ENCODE measurements at regions not wholly inside any gene's neighbourhood (a gene's known extent, or its start where the extent isn't known, plus 50 kb on each side); places are given as distances from the start of the nearest gene placed in this dataset.

DNA sequence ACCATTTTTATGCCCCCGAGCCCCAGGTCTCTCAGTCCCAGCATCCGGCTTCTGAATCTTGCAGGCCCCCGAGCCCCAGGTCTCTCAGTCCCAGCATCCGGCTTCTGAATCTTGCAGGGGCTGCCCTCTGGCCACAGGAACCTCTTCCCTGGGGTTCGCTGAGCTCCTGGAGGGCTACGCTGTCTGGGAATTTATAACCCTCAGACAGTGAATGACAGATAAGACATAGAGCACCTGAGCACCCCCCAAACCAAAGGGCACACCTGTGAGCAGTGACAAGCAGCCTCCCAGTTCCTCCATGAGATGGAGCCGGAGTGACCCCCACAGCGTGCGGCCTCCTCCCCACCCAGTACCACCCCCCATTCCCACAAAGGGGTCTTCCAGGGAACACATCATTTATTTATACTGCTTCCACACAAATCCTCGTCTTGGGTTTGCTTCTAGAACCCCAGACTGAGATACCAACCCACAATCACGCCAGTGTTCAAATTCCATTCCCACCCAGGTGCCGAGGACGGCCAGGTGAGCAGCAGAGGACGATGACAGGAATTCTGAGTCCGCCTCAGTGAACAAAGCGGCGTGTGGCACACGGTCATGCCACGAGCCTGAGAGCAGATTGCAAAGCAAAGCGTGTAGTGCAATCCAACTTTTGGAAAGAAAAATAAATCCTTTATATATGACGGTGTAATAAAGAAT is 57.7 kb upstream of the FAM20C start:
- DNase-seq (ENCODE audit: low spot score) = no peak

DNA sequence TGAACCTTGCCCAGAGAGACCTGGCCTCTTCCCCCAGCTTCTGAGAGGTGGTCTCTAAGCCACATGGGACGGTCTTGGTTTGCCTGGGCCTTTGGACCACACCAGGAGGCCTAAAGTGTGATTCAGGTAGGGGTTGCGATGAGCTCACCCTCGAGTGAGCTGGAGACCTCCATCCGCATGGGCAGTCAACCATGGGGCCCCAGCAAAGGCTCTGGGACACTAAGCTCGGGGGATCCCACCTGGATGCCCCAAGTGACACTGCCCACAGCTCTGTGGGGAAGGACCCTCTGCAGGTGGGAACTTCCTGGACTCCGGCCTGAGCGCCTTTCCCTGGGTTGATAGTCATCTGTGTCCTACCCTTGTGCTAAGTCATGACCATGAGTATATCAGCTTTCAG is 57.1 kb upstream of the FAM20C start:
- no peak for DNase-seq (ENCODE audit: low spot score)

DNA sequence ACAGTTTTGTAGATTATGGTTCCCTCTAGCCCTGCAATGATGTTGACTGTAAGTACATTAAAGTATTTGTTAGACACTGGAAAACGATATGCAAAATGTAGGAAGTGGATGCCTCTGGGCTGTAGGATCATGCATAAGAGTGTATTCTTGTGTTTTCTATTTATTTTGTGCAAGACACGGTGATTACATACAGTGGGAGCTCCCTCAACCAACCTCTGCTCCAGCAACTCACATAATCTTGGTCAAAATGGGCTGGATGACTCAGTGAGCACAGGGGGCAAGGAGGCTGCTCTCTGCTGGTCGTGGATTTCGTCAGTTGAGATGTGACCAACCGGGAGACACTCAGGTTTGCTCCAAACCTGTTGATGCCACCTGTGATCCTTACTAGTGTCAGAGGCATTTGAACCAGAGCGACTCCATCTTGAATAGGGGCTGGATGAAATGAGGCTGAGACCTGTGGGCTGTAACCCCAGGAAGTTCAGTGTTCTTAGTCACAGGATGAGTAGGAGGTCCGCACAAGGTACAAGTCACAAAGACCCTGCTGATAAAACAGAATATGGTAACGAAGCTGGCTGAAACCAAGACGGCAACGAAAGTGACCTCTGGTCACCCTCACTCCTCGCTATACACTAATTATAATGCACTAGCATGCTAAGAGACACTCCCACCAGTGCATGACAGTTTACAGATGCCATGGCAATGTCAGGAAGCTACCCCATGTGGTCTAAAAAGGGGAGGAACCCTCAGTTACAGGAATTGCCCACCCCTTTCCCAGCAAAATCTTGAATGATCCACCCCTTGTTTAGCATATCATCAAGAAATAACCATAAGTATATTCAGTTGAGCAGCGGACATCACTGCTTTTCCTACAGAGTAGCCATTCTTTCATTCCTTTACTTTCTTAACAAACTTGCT is 56.4 kb upstream of the FAM20C start:
- no peak for DNase-seq (ENCODE audit: low spot score)

DNA sequence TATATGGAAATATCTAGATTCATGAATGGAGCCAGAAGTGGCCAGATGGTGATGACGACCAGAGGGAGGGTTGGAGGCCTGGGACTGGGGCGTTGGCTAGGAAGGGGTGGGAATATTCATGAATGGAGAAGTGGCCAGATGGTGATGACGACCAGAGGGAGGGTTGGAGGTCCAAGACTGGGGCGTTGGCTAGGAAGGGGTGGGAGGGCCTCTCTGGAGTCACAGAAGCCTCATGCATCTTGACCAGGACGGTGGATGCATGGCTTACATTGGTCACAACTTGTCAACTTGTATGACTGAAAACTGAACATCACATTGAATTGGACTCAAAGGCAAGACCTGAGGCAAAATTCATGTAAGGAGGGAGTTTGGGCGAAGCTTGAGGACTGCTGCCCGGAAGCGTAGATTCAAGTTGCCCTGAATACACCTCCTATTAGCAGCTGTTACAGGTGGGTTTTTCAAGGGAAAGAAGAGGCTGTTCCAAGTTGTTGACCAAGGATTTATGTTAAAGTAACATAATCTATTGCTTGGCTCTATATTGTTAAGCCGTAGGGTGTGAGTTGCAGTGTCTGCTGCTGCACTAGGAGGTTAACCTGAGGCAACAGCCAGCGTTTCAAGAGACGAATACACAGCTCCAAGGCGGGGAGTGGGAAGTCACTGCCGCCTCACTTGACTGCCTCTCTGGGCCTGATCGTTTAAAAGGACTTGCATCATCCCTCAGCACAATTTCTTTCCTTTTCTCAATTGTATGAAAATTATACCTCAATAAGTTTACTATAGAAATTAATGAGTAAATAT is 55.1 kb upstream of the FAM20C start:
- no peak for DNase-seq (ENCODE audit: low spot score)

DNA sequence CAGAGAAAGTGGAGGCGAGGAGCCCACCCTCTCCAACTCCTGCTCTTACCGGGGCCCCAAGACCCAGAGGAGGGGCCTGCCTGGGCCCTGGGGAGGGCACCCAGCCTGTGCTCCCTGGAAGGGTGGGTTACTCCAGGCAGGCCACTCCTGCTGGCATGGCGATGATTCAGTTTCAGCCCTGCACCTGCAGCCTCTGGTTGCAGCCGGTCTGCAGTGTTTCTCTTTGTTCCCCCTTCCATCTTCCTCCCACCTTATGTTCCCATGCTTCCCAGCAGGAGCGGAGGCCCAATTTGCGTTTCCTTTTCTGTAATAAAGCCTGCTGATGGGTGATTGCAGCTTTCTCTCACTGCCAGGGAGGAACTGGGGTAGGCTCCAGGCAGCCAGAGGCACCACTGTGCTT is 53.2 kb upstream of the FAM20C start:
- no peak for DNase-seq (ENCODE audit: low spot score)

DNA sequence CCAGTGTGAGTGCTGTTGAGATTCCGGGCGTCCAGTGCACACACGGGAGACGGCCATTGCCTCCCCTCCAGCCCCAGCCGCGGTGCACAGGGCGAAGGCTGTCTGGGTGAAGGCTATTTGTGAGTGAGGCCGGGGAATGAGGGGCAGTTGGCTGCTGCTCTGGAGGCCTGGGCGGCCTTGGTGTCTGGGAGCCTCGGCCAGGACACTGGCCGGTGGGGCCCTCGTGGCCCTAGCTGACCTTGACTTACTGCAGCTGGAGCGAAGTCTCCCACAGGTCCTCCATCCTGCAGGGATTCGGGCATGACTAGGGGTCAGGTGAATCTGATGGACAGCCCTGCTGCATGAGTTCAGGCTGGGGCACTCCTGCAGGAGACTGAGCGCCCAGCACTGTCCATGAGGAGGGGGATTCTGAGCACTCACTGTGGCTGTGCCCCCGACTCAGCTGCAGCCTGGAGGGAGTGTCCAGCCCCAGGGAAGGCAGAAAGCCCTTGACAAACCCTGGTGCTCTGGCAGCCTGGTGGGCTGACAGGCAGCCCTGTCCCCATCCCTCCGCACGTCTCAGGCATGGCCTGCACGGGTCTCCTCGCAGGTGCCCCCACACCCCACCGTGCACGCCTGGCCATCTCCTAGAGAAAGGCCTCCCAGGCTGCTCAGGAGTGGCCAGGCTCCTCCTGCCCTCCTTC is 52.7 kb upstream of the FAM20C start:
- DNase-seq (ENCODE audit: low spot score) = no peak

DNA sequence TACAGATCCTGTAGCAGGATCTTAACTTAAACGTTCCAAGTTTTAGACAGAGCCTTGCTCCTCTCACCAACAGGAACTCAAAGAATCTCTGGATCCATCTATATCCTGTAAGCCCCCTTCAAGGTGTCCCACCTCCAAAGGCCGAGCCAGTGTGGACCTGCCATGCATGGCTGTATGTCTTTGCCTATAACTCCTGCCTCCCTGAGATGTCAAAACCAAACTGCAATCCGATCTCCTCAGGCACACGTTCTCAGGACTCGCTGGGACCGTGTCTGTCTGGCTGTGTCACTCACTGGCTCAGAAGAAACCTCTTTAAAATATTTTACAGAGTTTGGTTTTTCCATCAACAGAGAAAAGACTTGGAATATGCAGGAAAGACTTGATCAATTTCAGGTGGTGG is 51.4 kb upstream of the FAM20C start:
- no peak for DNase-seq (ENCODE audit: low spot score)

DNA sequence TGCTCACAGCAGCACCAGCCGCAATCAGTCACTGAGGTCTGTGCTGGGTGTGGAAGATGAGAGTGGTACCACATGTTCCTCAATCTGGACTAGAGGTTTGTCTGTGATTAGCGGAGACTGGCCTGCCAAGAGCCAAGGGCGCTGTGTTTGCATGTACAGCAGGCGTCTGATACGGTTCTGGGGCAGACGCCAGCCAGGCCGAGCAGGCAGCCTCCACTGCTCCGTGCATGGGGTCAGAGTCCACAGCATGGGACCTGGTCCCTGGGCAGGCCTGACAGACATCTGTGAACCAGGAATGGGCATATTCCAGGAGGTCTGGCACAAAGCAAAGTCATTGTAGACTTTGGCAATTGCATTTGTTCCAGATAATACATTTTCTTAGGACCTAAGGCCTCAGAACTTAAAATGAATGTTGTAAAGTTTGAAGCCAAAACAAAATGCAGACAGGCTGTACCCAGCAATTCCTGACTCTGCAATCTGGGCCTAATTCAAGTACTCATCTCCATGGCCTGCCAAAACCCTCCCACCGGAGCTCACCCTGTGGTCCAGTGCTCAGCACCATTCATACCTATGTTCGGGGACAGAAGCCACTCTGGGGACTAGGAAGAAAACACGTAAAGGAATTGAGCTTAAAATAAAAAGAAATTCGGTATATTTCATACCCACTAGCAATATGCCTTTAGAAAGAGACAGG is 50.0 kb upstream of the FAM20C start:
- DNase-seq (ENCODE audit: low spot score) = peak; percentile 26

Measured in HT-29 (cell line).